ENCODE measurements at regions not wholly inside any gene's neighbourhood (a gene's known extent, or its start where the extent isn't known, plus 50 kb on each side); places are given as distances from the start of the nearest gene placed in this dataset.

GRCh38 chr1:199336745-199337640 lies 690.5 kb upstream of the NR5A2 start:
- CTCF ChIA-PET: no interaction called here

GRCh38 chr1:199338760-199339159 lies 688.8 kb upstream of the NR5A2 start:
- H3K4me3 ChIP-seq (ENCODE audit: low read depth, low read length, poor library complexity, severe bottlenecking): no peak overlapping the region
- CTCF ChIA-PET: no interaction called here
- H3K36me3 ChIP-seq (ENCODE audit: insufficient read depth, low read length, poor library complexity, severe bottlenecking): no peaks in the 10 kb centered on the region
- no peaks in the 10 kb centered on the region for H3K4me1 ChIP-seq (ENCODE audit: insufficient read depth, low read length, poor library complexity, severe bottlenecking)
- intact Hi-C loops (cut with micrococcal nuclease; ENCODE audit: unreplicated experiment): no loop called here
- H3K27ac ChIP-seq (ENCODE audit: low read depth, low read length, poor library complexity, severe bottlenecking): no peak overlapping the region
- no TSS peak for BruUV-seq (replicated peaks)
- no peak for TF ChIP-seq EZH2 (IDR thresholded peaks at IDR 0.05; ENCODE audit: borderline replicate concordance, low read depth, low read length, poor library complexity, severe bottlenecking)
- TF ChIP-seq CTCF (conservative IDR thresholded peaks at IDR 0.05; ENCODE audit: low read depth, low read length): no peak
- H3K27me3 ChIP-seq (replicated peaks; ENCODE audit: insufficient read depth, low read depth, low read length, poor library complexity): no peaks in the 10 kb centered on the region
- no peaks in the 10 kb centered on the region for H3K9me3 ChIP-seq (ENCODE audit: low read depth, low read length, poor library complexity, severe bottlenecking)
- POLR2A ChIA-PET (ENCODE audit: low non-redundant PET): no interaction called here
- no peak for DNase-seq (ENCODE audit: low spot score)

More at GRCh38 chr1:199336745-199337640, 690.5 kb upstream of the NR5A2 start:
- POLR2A ChIA-PET (ENCODE audit: low non-redundant PET): no interaction called here
- TF ChIP-seq CTCF (conservative IDR thresholded peaks at IDR 0.05; ENCODE audit: low read depth, low read length) (no peak), EZH2 (IDR thresholded peaks at IDR 0.05; ENCODE audit: borderline replicate concordance, low read depth, low read length, poor library complexity, severe bottlenecking) (no peak)
- no peaks in the 10 kb centered on the region for H3K9me3 ChIP-seq (ENCODE audit: low read depth, low read length, poor library complexity, severe bottlenecking)
- no peak for DNase-seq (ENCODE audit: low spot score)
- H3K27ac ChIP-seq (ENCODE audit: low read depth, low read length, poor library complexity, severe bottlenecking): no peak overlapping the region
- no peaks in the 10 kb centered on the region for H3K27me3 ChIP-seq (replicated peaks; ENCODE audit: insufficient read depth, low read depth, low read length, poor library complexity)
- H3K36me3 ChIP-seq (ENCODE audit: insufficient read depth, low read length, poor library complexity, severe bottlenecking): no peaks in the 10 kb centered on the region
- BruUV-seq (replicated peaks): no TSS peak
- intact Hi-C loops (cut with micrococcal nuclease; ENCODE audit: unreplicated experiment): no loop called here
- H3K4me1 ChIP-seq (ENCODE audit: insufficient read depth, low read length, poor library complexity, severe bottlenecking): no peaks in the 10 kb centered on the region
- H3K4me3 ChIP-seq (ENCODE audit: low read depth, low read length, poor library complexity, severe bottlenecking): no peak overlapping the region

GRCh38 chr1:199352351-199352750 lies 675.2 kb upstream of the NR5A2 start:
- H3K9me3 ChIP-seq (ENCODE audit: low read depth, low read length, poor library complexity, severe bottlenecking): no peaks in the 10 kb centered on the region
- no peaks in the 10 kb centered on the region for H3K4me1 ChIP-seq (ENCODE audit: insufficient read depth, low read length, poor library complexity, severe bottlenecking)
- H3K27ac ChIP-seq (ENCODE audit: low read depth, low read length, poor library complexity, severe bottlenecking): no peak overlapping the region
- TF ChIP-seq CTCF (conservative IDR thresholded peaks at IDR 0.05; ENCODE audit: low read depth, low read length) (no peak), EZH2 (IDR thresholded peaks at IDR 0.05; ENCODE audit: borderline replicate concordance, low read depth, low read length, poor library complexity, severe bottlenecking) (no peak)
- no peak for DNase-seq (ENCODE audit: low spot score)
- ChIA-PET CTCF (no interaction called here), POLR2A (ENCODE audit: low non-redundant PET) (no interaction called here)
- no peaks in the 10 kb centered on the region for H3K27me3 ChIP-seq (replicated peaks; ENCODE audit: insufficient read depth, low read depth, low read length, poor library complexity)
- intact Hi-C loops (cut with micrococcal nuclease; ENCODE audit: unreplicated experiment): no loop called here
- H3K36me3 ChIP-seq (ENCODE audit: insufficient read depth, low read length, poor library complexity, severe bottlenecking): no peaks in the 10 kb centered on the region
- no TSS peak for BruUV-seq (replicated peaks)
- no peak overlapping the region for H3K4me3 ChIP-seq (ENCODE audit: low read depth, low read length, poor library complexity, severe bottlenecking)

Measured in A673 (cell line).